T-cell (primary cell): ENCODE measurements at regions not wholly inside any gene's neighbourhood (a gene's known extent, or its start where the extent isn't known, plus 50 kb on each side); places are given as distances from the start of the nearest gene placed in this dataset.

Experiments used
- ATAC-seq, 4 experiments: fragments of 200-7000 bp in 3 of 4; fragments of 150-1000 bp in 1 of 4; cut with Tn5 transposase; replicated peaks in 1 of 4; 1 replicate in 3 of 4; 2 replicates in 1 of 4; pipeline ENCODE4 v1.10.0; 2021; ENCODE audit warnings: moderate library complexity in 3 of 4, mild to moderate bottlenecking in 2 of 4, moderate number of reproducible peaks in 1 of 4
- CTCF ChIA-PET, 2 donors: fragments of 300-600 bp; sonication (Branson Sonifier 250); formaldehyde crosslinking; loops; one replicate each; lab custom pipeline; 2022; ENCODE audit warnings: antibody characterized with exemption in 2 of 2; lab: Charles Lee
- POLR2A ChIA-PET, 2 donors: fragments of 300-600 bp; sonication (Branson Sonifier 250); formaldehyde crosslinking; loops; one replicate each; lab custom pipeline; 2022; ENCODE audit warnings: antibody characterized with exemption in 2 of 2; lab: Charles Lee
- DNase-seq, 35 experiments: peaks; one replicate each; pipeline versions ENCODE4 v3.0.0 to v3.0.0-alpha.2; 2013 to 2023
- H3K27ac ChIP-seq: one replicate; pipeline ENCODE4 v1.5.1; 2013; ENCODE audit warnings: low read length
- H3K27me3 ChIP-seq, 2 experiments: replicated peaks in 1 of 2; 1 replicate in 1 of 2; 2 replicates in 1 of 2; pipeline versions ENCODE4 v1.6.1 to v1.7.0; 2013; ENCODE audit warnings: low read length in 1 of 2, mixed read lengths in 1 of 2; ENCODE audit not compliant: control insufficient read depth in 2 of 2, insufficient read depth in 2 of 2; ENCODE audit errors: extremely low read depth in 1 of 2
- H3K36me3 ChIP-seq, 2 donors: 1 replicate in 1 of 2; 2 replicates in 1 of 2; pipeline versions ENCODE4 v1.6.1 to v1.7.0; 2013; ENCODE audit warnings: low read length in 1 of 2; ENCODE audit not compliant: control insufficient read depth in 2 of 2, insufficient read depth in 1 of 2; ENCODE audit errors: extremely low read depth in 1 of 2
- H3K4me1 ChIP-seq, 2 experiments: 1 replicate in 1 of 2; 2 replicates in 1 of 2; pipeline versions ENCODE4 v1.6.1 to v1.7.0; 2013; ENCODE audit warnings: low read length in 2 of 2, mixed read lengths in 1 of 2; ENCODE audit not compliant: insufficient read depth in 2 of 2, control insufficient read depth in 1 of 2; ENCODE audit errors: extremely low read depth in 1 of 2
- H3K4me3 ChIP-seq, 2 donors: 1 replicate in 1 of 2; 2 replicates in 1 of 2; pipeline versions ENCODE4 v1.5.1 to v1.7.0; 2013; ENCODE audit warnings: mild to moderate bottlenecking in 2 of 2, low read length in 1 of 2, moderate library complexity in 1 of 2; ENCODE audit not compliant: control insufficient read depth in 1 of 2; ENCODE audit errors: extremely low read depth in 1 of 2
- H3K9me3 ChIP-seq: 2 replicates; pipeline ENCODE4 v1.7.0; 2013
- H3K27ac Mint-ChIP-seq, 2 donors: one replicate each; pipeline ENCODE4 v1.8.0; 2020 to 2021; ENCODE audit warnings: mild to moderate bottlenecking in 2 of 2, mixed read lengths in 2 of 2
- H3K27me3 Mint-ChIP-seq, 2 donors: one replicate each; pipeline ENCODE4 v1.8.0; 2021 to 2022; ENCODE audit warnings: mixed read lengths in 2 of 2
- H3K36me3 Mint-ChIP-seq: one replicate; pipeline ENCODE4 v1.8.0; 2021; ENCODE audit warnings: mixed read lengths
- H3K4me1 Mint-ChIP-seq, 3 donors: one replicate each; pipeline ENCODE4 v1.8.0; 2020 to 2022; ENCODE audit warnings: mixed read lengths in 3 of 3, mild to moderate bottlenecking in 1 of 3
- H3K4me3 Mint-ChIP-seq, 3 donors: one replicate each; pipeline ENCODE4 v1.8.0; 2020 to 2022; ENCODE audit warnings: mild to moderate bottlenecking in 3 of 3, mixed read lengths in 3 of 3, moderate library complexity in 3 of 3
- H3K9me3 Mint-ChIP-seq, 3 donors: one replicate each; pipeline ENCODE4 v1.8.0; 2020 to 2022; ENCODE audit warnings: mixed read lengths in 3 of 3
- WGBS: methylation state at CpG from one replicate; pipeline ENCODE4 v1.1.5; 2013; ENCODE audit warnings: missing lambda C conversion rate; ENCODE audit not compliant: insufficient coverage; 5-methylcytosine and 5-hydroxymethylcytosine counted together

- CTCF ChIA-PET: no interaction called here
- POLR2A ChIA-PET: no interaction called here
- Mint-ChIP-seq H3K27me3 (peaks cover 30 to 31% of the 10 kb centered on the region in 2 donors), H3K9me3 (no peaks in the 10 kb centered on the region), H3K36me3 (no peaks in the 10 kb centered on the region), H3K4me3 (no peak overlapping the region), H3K27ac (no peak overlapping the region), H3K4me1 (no peaks in the 10 kb centered on the region)
- Histone ChIP-seq H3K4me1 (no peaks in the 10 kb centered on the region), H3K27me3 (peaks cover 2 to 45% of the 10 kb centered on the region in 2 experiments), H3K4me3 (no peak overlapping the region), H3K27ac (no peak overlapping the region), H3K36me3 (no peaks in the 10 kb centered on the region), H3K9me3 (no peaks in the 10 kb centered on the region)
- no peak for DNase-seq
- no peak for ATAC-seq
- WGBS: 87% methylated on average over 16 of the region's 23 CpGs
These were observed 61.1 kb upstream of the GALNT9 start for GRCh38 chr12:132390287-132391076.

DNA sequence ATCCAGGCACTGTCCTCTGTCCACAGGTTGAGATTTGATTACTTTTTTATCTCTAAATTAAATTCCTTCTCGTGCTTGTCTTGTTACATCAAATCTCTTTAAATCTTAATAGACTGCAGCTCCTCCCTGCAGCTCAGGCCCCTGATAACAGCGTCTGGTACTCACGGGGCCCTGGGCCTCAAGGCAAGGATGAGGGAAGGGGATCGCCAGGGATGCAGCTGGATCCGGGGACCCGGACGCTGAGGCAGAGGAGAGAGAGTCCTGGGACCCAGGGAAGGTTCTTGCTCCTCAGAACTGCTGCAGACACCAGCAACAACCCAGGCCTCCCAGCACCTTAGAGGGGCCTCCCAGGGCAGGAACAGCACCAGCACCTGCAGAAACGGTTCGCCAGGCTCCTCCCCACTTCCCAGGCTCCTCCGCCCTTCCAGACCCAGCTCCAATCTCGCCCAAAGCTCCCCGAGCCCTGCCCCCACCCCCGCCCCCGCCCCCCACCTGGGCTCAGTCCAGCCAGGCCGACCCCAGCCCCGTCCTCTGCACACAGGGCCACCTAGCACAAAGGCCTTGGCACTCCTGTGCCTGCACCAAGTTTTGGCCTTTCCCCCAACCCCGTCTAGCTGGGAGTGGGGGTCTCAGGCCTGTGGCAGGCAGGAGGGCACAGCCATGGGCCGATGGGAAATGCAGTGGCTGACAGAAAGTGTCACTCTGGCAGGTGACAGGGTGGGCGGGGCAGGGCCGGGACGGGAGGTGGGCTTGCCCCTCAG is 60.3 kb upstream of the GALNT9 start:
- ChIA-PET CTCF (interaction anchor here in 1 of 2 donors (0.7 kb wide), 1 partner anchor 108 kb away, joined by 3 read pairs; no protein-coding TSS in a partner anchor), POLR2A (no interaction called here)
- Histone ChIP-seq H3K36me3 (no peaks in the 10 kb centered on the region), H3K9me3 (no peaks in the 10 kb centered on the region), H3K27ac (no peak overlapping the region), H3K4me3 (no peak overlapping the region), H3K4me1 (no peaks in the 10 kb centered on the region), H3K27me3 (peaks cover 5 to 48% of the 10 kb centered on the region in 2 experiments)
- Mint-ChIP-seq H3K27me3 (peaks cover 30 to 31% of the 10 kb centered on the region in 2 donors), H3K4me3 (no peak overlapping the region), H3K4me1 (no peaks in the 10 kb centered on the region), H3K36me3 (no peaks in the 10 kb centered on the region), H3K9me3 (no peaks in the 10 kb centered on the region), H3K27ac (no peak overlapping the region)
- DNase-seq: no peak
- no peak for ATAC-seq
- WGBS: 65% methylated on average over 9 of the region's 21 CpGs

DNA sequence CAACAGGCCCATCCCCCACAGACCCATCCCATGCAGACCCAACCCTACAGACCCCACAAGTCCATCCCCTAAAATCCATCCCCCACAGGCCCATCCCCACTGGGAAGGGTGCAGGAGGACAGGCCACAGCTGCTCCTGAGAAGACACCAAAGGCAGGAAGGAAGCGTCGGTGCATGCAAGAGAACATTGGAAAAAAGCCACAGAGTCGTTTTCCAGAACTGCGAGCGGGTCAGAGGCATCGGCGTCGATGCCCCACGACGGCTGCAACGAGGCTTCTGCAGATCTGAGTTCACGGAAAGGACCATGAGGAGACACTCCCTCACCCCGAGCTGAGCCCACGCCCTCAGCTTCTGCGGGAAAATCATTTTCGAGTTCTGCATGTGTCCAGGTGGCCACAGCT is 59.6 kb upstream of the GALNT9 start:
- CTCF ChIA-PET: interaction anchor here in 1 of 2 donors (0.7 kb wide), 1 partner anchor 107 kb away, joined by 3 read pairs; no protein-coding TSS in a partner anchor
- Mint-ChIP-seq H3K27me3 (peaks cover 30 to 31% of the 10 kb centered on the region in 2 donors), H3K36me3 (no peaks in the 10 kb centered on the region), H3K9me3 (no peaks in the 10 kb centered on the region), H3K4me1 (no peaks in the 10 kb centered on the region), H3K4me3 (no peak overlapping the region), H3K27ac (no peak overlapping the region)
- ATAC-seq: no peak
- no peak overlapping the region for H3K4me3 ChIP-seq
- no peaks in the 10 kb centered on the region for H3K4me1 ChIP-seq
- no peak overlapping the region for H3K27ac ChIP-seq
- WGBS: 83% methylated on average over 16 of the region's 16 CpGs
- H3K36me3 ChIP-seq: no peaks in the 10 kb centered on the region
- H3K27me3 ChIP-seq: peaks cover 5 to 48% of the 10 kb centered on the region in 2 experiments
- no peak for DNase-seq
- POLR2A ChIA-PET: no interaction called here
- H3K9me3 ChIP-seq: no peaks in the 10 kb centered on the region

DNA sequence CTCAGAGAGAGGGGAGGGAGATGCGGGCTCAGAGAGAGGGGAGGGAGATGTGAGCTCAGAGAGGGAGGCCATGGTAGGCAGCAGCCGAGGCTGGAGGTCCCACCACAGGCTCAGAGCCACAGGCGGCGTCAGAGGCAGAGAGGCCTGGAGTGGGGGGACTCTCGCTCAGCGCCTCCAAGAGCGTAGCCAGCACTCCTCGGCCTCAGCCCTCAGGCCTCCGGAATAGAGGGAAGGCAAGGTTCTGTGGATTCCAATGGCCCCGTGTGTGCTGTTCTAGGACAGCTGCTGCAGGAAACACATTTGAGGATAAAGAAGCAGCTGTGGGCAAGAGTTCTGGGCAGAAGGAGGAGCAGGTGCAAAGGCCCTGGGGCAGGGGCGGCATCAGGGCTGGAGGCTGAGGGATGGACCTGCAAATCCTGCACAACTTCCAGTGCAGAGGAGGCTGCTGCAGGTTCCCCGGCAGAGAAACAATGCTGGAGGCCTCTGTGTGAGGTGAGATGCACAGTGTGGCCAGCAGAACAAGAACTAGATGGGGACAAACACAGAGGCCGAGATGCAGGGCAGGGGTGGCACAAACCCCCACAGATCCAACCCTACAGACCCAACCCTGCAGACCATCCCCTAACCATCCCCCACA is 59.1 kb upstream of the GALNT9 start:
- peaks cover 30 to 31% of the 10 kb centered on the region in 2 donors for H3K27me3 Mint-ChIP-seq

DNA sequence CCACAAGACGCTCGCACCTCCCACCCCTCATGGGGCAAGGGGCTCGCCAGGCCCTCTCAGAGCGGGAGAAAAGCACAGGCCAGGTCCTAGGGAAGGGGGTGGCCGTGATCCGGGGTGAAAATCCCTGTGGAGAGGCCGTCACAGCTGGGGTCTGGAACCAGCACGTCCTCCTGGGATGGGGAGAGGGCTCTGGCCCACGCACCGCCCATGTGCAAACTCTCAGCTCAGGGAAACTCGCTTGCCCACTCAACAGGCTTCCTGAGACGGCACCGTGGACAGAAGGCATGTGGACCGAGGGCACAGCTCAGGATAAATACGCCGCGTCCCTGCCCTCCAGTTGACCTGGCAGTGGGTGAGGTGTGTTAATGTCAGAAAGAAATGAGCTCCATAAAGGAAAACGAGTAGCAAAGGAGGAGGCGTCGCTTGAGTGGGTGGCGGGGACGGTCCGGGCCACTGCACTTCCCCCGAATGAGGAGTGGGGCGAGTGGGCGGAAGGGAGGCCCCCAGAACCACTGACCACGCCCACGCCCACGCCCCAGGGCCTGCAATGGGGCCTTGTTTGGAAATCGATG is 57.6 kb upstream of the GALNT9 start:
- Mint-ChIP-seq H3K27ac (no peak overlapping the region), H3K9me3 (no peaks in the 10 kb centered on the region), H3K4me1 (no peaks in the 10 kb centered on the region), H3K4me3 (no peak overlapping the region), H3K27me3 (peaks cover 23 to 28% of the 10 kb centered on the region in 2 donors), H3K36me3 (no peaks in the 10 kb centered on the region)
- no peak overlapping the region for H3K4me3 ChIP-seq
- H3K27me3 ChIP-seq: peaks cover 5 to 39% of the 10 kb centered on the region in 2 experiments
- DNase-seq: no peak
- no peaks in the 10 kb centered on the region for H3K9me3 ChIP-seq
- H3K27ac ChIP-seq: no peak overlapping the region
- POLR2A ChIA-PET: no interaction called here
- no peaks in the 10 kb centered on the region for H3K4me1 ChIP-seq
- 70% methylated on average over 17 of the region's 30 CpGs for WGBS
- CTCF ChIA-PET: no interaction called here
- H3K36me3 ChIP-seq: no peaks in the 10 kb centered on the region
- ATAC-seq: no peak

More for the DNA sequence above, 59.1 kb upstream of the GALNT9 start:
- 85% methylated on average over 6 of the region's 13 CpGs for WGBS
- Histone ChIP-seq H3K4me1 (no peaks in the 10 kb centered on the region), H3K27me3 (peaks cover 5 to 44% of the 10 kb centered on the region in 2 experiments), H3K36me3 (no peaks in the 10 kb centered on the region), H3K9me3 (no peaks in the 10 kb centered on the region), H3K27ac (no peak overlapping the region), H3K4me3 (no peak overlapping the region)
- Mint-ChIP-seq H3K4me3 (no peak overlapping the region), H3K27ac (no peak overlapping the region), H3K9me3 (no peaks in the 10 kb centered on the region), H3K4me1 (no peaks in the 10 kb centered on the region), H3K36me3 (no peaks in the 10 kb centered on the region)
- CTCF ChIA-PET: interaction anchor here in 1 of 2 donors (0.7 kb wide), 1 partner anchor 107 kb away, joined by 3 read pairs; no protein-coding TSS in a partner anchor
- ATAC-seq: no peak
- POLR2A ChIA-PET: no interaction called here
- DNase-seq: no peak
